Dedifferentiated amniotic fluid mesenchymal stem cell (primary cell): ENCODE measurements at regions not wholly inside any gene's neighbourhood (a gene's known extent, or its start where the extent isn't known, plus 50 kb on each side); places are given as distances from the start of the nearest gene placed in this dataset.

Experiments
- DNase-seq: peaks from one replicate; pipeline ENCODE4 v3.0.0-alpha.2; 2016; ENCODE audit errors: extremely low spot score

DNA sequence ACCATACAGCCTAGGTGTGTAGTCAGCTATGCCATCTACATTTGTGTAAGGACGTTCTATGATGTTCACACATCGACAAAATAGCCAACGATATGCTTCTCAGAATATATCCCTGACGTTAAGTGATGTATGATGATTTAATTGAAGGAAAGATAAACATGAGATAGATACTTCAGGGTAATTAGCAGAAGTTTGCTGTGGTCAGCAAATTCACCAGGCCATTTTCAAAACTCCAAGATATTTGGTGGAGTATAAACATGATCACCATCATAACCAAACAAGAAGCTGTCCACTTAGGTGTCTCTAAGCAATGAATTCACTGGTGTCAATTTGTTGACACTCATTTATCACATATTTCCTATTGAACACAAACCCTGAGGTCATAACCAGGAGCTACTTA, 885.6 kb upstream of the NR2F2 start:
- DNase-seq = no peak

GRCh38 chr15:95446854-95447253, 883.6 kb upstream of the NR2F2 start:
- DNase-seq = no peak

GRCh38 chr15:95447486-95447885, 883.0 kb upstream of the NR2F2 start:
- no peak for DNase-seq

DNA sequence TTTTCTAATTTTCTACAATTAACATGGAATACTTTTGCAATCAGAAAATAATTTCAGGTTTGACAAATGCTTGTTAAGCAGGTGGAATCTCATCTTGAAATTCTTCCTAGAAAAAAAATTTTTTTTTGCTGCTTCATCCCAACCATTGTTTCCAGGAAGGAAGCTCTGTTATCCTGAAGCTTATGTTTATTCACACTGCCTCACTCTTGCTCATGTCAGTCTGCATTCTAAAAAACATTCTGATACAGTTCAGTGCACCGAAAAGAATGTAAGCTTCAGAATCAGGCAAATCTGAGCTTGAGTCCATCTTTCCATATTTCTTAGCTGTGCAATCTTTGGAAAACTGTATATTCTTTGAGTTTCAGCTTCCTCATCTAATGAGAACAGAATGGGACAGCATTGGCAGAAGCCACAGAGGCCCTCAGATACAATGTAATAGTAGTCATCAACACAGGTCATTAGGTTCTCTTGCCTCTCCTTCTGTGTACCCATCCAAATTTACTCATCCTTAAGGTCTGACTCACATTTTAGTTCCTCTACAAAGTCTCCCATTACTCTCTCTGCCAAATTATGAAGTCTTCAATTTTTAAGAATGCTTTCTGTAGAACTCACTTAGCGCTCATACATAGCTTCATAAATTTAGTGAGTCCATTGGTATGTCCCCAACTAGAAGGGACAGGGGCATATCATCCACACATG, 881.8 kb upstream of the NR2F2 start:
- no peak for DNase-seq

- no peak for DNase-seq
Measured at GRCh38 chr15:95449230-95449628, 881.3 kb upstream of the NR2F2 start.

DNA sequence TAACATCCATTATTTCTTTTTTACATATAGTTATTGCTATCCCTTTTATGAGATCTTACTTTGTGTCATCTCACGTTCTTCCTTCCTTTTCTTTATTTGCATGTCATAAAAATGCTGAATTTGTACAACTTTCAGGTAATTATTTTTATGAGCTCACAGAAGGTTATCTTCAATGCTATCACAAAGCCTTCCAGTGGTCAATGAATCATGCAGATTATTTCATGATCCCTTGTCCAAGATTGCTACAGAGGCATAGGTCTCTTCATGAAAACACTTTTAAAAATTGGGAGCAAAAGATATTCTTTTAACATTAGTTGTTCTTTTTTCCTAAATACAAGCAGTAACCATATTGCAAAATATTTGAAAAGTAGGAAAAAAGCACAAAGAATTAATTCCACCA, 880.1 kb upstream of the NR2F2 start:
- no peak for DNase-seq

DNA sequence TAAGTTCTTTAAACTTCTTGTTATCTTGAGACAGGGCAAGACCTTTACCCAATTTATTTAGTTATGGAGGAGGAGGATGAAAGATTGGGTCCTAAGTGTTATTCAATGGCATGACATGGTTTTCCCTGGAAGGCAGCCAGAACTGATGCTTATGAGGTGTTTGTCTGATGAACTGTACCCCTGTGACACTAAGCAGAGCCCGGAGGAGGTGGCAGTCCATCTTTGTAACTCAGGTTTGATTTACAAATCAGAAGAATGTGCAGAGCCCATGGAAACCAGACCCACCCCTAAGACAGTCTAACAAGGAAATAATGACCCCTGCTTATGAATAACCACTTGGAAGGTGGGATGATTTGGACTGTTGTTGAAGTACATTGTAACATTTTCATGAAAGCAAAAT, 878.6 kb upstream of the NR2F2 start:
- no peak for DNase-seq

- no peak for DNase-seq
Measured at GRCh38 chr15:95454403-95455262, 875.9 kb upstream of the NR2F2 start.

DNA sequence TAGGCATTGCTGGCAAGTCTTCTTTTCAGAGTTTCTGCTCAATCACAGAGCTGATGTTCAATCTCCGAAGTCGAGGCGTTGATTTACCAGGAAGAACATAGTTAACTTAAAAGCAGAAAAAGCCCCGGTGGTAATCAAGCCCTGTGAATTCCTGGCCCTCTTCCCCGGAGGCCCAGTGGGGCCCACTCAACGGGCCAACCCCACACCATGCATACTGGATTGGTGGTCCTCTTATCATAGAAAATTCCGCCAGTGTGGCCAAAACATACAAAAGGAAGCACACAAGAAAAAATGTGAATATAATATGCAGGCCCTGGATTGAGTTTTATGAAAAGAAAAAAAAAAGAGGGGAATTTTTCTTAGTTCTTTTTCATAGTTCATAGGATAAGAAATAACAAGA, 873.0 kb upstream of the NR2F2 start:
- no peak for DNase-seq

DNA sequence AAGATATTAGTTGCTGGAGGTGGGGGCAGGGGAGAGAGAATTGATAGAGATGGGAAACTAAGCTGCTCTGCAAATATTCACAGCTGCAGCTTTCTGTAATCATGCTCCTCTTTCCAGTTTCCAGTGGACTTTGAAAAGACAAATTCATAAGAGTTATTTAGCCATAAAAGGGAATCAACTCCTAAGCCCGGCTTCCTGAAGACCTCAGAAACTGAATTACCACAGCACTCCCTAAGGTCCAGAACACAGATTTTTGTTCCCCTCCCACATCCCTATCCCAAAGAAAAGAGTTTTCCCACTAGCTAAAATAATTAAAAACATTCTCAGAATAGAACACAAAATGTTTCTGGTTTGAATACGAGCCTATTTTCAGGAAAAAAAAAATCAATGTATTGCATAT, 871.8 kb upstream of the NR2F2 start:
- no peak for DNase-seq

- no peak for DNase-seq
Measured at GRCh38 chr15:95459273-95459672, 871.2 kb upstream of the NR2F2 start.

DNA sequence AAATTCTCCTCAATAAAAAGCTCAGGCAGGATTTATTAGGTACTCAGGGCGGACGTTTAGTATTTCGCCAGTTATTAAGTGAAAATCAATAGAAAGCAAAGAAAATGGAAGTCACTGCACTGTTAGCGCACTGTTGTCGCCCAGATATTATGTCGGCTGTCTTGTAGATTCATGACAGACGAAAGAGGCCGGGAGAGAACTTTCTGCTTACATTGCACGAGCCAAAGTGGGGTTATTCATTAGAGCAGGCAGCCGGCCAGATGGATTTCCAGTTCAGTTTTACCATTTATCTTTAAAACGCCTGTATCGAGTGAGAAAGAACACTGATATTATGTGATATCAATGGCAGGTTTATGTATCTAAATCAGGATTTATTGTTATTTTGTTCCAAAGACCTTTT, 866.0 kb upstream of the NR2F2 start:
- DNase-seq = no peak

- no peak for DNase-seq
Measured at GRCh38 chr15:95468820-95469219, 861.7 kb upstream of the NR2F2 start.

GRCh38 chr15:95469496-95470000, 861.0 kb upstream of the NR2F2 start:
- no peak for DNase-seq

- no peak for DNase-seq
Measured at GRCh38 chr15:95470529-95470928, 860.0 kb upstream of the NR2F2 start.

DNA sequence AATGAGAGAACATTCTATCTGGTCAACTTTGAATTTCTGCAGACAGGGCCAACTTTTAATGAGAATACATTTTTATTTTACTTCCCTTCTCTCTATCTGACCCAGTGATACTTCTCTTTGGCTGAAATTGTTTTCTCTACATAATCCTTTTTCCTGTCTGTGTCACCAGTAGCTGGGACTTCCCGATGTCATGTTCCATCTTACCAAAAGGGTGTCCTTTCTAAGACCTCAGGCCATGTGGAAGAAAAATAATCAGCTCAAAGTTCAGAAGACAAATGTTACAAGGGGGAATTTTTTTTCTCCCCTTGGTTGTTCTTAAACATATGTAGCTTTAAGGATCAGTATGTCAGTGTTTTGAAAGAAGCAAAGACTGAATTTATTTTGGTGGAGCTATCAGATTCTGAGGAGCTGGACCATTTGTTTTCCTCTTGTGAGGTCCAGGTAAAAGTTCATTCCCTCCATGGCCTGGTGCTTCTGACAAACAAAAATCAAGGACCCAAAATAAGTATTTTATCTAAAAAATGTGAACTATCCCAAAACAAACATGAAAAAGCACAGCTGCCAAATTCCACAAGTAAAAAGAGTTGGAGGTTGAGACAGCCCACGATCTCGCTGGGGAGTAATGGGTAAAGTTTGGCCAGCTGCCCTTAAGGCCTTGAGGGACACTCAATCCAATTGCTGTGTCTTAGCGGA, 859.4 kb upstream of the NR2F2 start:
- no peak for DNase-seq

DNA sequence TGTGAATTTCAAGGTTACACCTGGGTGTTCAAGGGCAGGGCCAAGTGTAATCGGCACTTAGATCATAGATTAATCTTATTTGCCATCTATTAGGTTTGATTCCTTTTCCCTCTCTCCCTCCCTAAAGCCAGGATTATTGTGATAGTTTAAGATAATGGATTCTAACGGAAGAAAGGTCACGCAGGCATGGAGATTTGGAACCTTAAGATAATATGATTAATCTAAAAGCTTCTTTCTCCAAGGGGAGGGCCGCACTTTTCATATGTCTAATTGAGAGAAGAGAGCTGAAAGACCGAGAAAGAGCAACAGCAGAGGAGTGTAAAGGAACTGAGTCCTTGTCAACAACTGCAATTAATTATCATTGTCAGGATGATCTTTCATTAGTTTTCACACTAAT, 858.8 kb upstream of the NR2F2 start:
- DNase-seq = no peak

- DNase-seq = no peak
Measured at GRCh38 chr15:95475067-95475466, 855.4 kb upstream of the NR2F2 start.

GRCh38 chr15:95479308-95479707, 851.2 kb upstream of the NR2F2 start:
- no peak for DNase-seq

DNA sequence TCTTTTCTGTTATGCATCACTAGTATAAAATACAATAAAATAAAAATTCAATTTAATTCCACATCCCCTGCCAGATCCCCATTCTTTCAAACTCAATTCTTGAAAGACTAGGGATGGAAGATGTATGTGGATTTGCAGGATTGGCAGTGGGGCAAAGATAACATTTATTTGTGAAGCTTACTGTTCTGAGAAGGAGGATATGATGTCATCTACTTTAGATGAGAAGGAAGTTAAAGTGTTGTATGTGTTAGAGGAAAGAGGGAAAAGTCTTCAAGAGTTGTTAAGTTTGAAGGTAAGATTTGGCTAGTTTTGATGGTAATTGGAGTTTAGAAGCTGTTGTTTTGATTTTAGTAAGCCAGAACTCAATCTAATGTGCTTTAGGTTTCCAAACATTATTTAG, 845.1 kb upstream of the NR2F2 start:
- DNase-seq = no peak

- no peak for DNase-seq
Measured at GRCh38 chr15:95486224-95486623, 844.3 kb upstream of the NR2F2 start.

DNA sequence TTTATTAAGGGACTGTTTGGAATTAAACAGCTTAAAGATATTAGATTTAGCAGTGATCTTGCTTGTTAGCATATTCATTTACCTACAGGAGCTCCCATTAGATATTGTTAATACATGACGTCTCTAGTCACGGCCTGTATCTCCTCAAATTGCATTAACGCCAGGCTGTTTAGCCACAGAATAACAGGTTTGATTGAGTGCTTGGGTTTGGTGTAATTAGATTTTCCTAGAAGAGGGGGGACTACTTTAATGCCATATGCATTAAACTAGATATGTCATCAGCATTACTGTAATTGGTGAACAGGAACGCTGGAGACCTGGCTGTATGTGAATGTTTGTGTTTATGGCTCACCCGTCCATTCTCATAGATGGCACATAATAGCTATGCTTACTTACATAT, 841.4 kb upstream of the NR2F2 start:
- no peak for DNase-seq
